Skeletal muscle tissue (tissue), 3 donors: ENCODE measurements at regions not wholly inside any gene's neighbourhood (a gene's known extent, or its start where the extent isn't known, plus 50 kb on each side); places are given as distances from the start of the nearest gene placed in this dataset.
"Not testable (repeated sequence)": the region's sequence is repeated elsewhere in the genome, so short reads cannot be mapped to it uniquely, and the experiment has no call there.

Experiments
- H3K27ac ChIP-seq: one replicate; pipeline ENCODE4 v1.7.0; 2013; ENCODE audit warnings: mild to moderate bottlenecking, low read depth, low read length, inconsistent platforms
- H3K27me3 ChIP-seq, 3 donors: one replicate each; pipeline ENCODE4 v1.7.0; 2013; ENCODE audit warnings: low read length in 3 of 3; ENCODE audit not compliant: control insufficient read depth in 3 of 3, insufficient read depth in 3 of 3
- H3K36me3 ChIP-seq, 3 donors: one replicate each; pipeline ENCODE4 v1.7.0; 2013; ENCODE audit warnings: low read length in 3 of 3; ENCODE audit not compliant: control insufficient read depth in 3 of 3, insufficient read depth in 3 of 3
- H3K4me1 ChIP-seq, 3 donors: one replicate each; pipeline ENCODE4 v1.7.0; 2013; ENCODE audit warnings: low read length in 3 of 3, mild to moderate bottlenecking in 3 of 3; ENCODE audit not compliant: control insufficient read depth in 3 of 3, insufficient read depth in 3 of 3
- H3K4me3 ChIP-seq, 3 donors: one replicate each; pipeline ENCODE4 v1.7.0; 2013; ENCODE audit warnings: low read length in 3 of 3
- H3K9ac ChIP-seq, 3 donors: one replicate each; pipeline ENCODE4 v1.7.0; 2013; ENCODE audit warnings: low read length in 3 of 3, mild to moderate bottlenecking in 3 of 3, moderate library complexity in 2 of 3, low read depth in 1 of 3
- H3K9me3 ChIP-seq, 3 donors: one replicate each; pipeline ENCODE4 v1.7.0; 2013; ENCODE audit warnings: low read length in 3 of 3; ENCODE audit not compliant: control insufficient read depth in 3 of 3
- donor health status: Osteomylitis.

DNA sequence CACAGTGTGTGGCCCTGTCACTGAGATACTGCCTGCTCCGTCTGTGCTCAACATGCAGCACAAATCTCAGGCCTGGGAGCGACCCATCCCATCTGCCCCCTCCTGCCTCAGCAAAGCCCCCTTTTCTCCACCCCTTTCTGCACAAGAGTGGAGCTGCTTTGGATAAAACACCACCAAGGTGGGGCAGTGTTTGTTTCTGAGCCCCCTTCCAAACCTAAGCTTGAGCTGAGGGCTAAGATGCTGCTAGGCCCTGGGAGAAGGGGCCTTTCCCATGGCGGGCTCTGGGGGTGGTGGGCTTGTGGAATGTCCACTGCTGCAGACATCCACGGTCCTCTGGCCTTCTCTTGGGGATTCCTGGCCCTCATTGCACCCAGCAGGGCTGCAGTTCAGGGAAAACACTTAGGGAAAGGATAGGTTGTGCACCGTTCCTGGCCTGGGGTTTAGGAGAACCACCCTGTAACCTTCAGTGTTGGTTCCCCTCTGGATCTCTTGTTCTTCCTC is 594.1 kb downstream of the TBC1D22A start:
- H3K4me3 ChIP-seq: no peak overlapping the region
- H3K27me3 ChIP-seq: peaks cover 0 to 34% (median 6%) of the 10 kb centered on the region in 3 donors
- no peaks in the 10 kb centered on the region for H3K4me1 ChIP-seq

GRCh38 chr22:47355776-47356510 is 593.5 kb downstream of the TBC1D22A start:
- H3K36me3 ChIP-seq: no peaks in the 10 kb centered on the region
- H3K9me3 ChIP-seq: no peaks in the 10 kb centered on the region
- H3K9ac ChIP-seq: no peak overlapping the region
- H3K4me1 ChIP-seq: no peaks in the 10 kb centered on the region
- H3K4me3 ChIP-seq: no peak overlapping the region
- peaks cover 0 to 34% (median 6%) of the 10 kb centered on the region in 3 donors for H3K27me3 ChIP-seq
- no peak overlapping the region for H3K27ac ChIP-seq

More for the DNA sequence above, 594.1 kb downstream of the TBC1D22A start:
- H3K9me3 ChIP-seq: peaks cover 0 to 3% (median 0%) of the 10 kb centered on the region in 3 donors
- H3K9ac ChIP-seq: no peak overlapping the region
- no peak overlapping the region for H3K27ac ChIP-seq
- no peaks in the 10 kb centered on the region for H3K36me3 ChIP-seq

GRCh38 chr22:47355388-47355725 is 592.9 kb downstream of the TBC1D22A start:
- Histone ChIP-seq H3K36me3 (no peaks in the 10 kb centered on the region), H3K27ac (no peak overlapping the region), H3K27me3 (peaks cover 0 to 34% (median 6%) of the 10 kb centered on the region in 3 donors), H3K9ac (no peak overlapping the region), H3K4me3 (no peak overlapping the region), H3K9me3 (no peaks in the 10 kb centered on the region), H3K4me1 (no peaks in the 10 kb centered on the region)

GRCh38 chr22:47354668-47355387 is 592.4 kb downstream of the TBC1D22A start:
- Histone ChIP-seq H3K4me3 (no peak overlapping the region), H3K36me3 (no peaks in the 10 kb centered on the region), H3K27me3 (peaks cover 0 to 34% (median 6%) of the 10 kb centered on the region in 3 donors), H3K9ac (no peak overlapping the region), H3K4me1 (no peaks in the 10 kb centered on the region), H3K9me3 (no peaks in the 10 kb centered on the region), H3K27ac (no peak overlapping the region)

DNA sequence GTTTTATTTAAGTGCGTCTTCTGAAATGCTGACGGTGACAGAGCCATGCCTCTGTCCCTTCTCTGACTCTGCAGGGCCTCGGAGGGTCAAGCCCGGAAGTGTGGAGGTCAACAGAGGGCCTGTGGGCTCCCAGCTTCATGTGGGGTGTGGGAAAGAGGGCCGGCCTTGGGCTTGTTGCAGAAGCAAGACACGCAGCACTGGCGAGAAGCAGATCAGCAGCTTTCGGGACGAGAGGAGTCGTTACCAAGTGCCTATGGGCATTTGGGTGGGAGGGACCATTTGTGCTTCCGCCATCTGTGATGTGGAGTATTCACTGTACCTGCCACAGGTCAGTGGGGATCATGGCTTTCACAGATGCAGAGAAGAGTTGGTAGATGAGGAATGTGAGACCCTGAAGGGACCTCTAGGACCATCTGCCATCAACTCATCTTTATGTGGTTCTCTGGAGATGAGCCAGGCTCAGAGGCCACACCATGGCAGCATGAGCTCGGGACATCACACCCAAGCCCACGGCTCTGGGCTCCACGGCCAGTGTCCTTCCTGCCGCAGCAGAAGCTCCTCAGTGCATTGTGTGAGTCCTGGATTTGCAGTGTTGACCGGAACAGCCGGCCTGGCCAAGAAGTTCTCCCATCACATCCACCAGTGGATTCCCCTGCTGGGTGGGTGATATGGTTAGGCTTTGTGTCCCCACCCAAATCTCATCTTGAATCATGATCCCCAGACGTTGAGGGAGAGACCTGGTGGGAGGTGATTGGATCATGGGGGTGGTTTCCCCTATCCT is 590.7 kb downstream of the TBC1D22A start:
- Histone ChIP-seq H3K4me3 (no peak overlapping the region), H3K36me3 (no peaks in the 10 kb centered on the region), H3K27me3 (peaks cover 0 to 34% (median 6%) of the 10 kb centered on the region in 3 donors), H3K9me3 (no peaks in the 10 kb centered on the region), H3K9ac (no peak overlapping the region), H3K4me1 (no peaks in the 10 kb centered on the region), H3K27ac (no peak overlapping the region)

DNA sequence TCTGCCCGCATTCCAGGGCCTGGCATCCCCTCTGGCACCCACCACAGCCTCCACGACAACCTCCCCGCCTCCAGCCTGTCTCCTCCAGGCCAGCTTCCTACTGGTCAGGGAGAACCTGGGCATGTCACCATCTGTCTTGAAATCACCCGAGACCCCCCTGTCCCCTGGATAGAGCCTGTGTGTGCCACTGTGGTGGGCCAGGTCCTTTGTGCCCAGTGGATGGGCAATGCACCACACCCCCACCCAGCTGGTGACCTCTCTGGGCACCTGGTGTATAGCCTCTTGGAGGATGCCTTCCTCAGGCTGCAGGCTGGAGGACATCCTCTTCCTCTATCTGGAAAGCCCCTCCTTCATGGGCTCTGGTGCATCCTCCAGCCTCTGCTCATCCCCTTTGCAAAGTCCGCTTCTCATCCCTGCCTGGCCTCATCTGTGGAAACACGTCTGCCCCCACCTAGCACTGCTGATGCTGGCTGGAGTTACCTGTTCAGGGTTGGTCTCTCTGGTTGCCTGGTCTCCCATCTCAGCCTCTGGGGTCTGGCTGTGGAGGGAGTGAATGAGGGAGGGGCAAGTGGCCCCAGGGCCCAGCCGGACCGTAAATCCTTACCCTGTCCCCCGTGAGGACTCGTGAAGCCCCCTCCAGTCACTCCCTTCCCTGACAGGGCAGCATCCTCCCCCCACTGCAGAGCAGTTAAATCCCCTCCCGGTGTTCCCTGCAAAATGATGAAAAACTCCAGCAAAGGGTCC is 589.6 kb downstream of the TBC1D22A start:
- H3K36me3 ChIP-seq: no peaks in the 10 kb centered on the region
- H3K27me3 ChIP-seq: peaks cover 0 to 25% (median 6%) of the 10 kb centered on the region in 3 donors
- H3K9me3 ChIP-seq: no peaks in the 10 kb centered on the region
- H3K27ac ChIP-seq: no peak overlapping the region
- H3K4me3 ChIP-seq: no peak overlapping the region
- no peak overlapping the region for H3K9ac ChIP-seq
- H3K4me1 ChIP-seq: no peaks in the 10 kb centered on the region

GRCh38 chr22:47346287-47346686 is 583.8 kb downstream of the TBC1D22A start:
- H3K36me3 ChIP-seq, H3K9ac ChIP-seq, H3K4me1 ChIP-seq, H3K9me3 ChIP-seq, H3K27ac ChIP-seq, H3K4me3 ChIP-seq: not testable (repeated sequence)
- peaks cover 0 to 23% (median 3%) of the 10 kb centered on the region in 3 donors for H3K27me3 ChIP-seq

- Histone ChIP-seq H3K9ac (no peak overlapping the region), H3K36me3 (no peaks in the 10 kb centered on the region), H3K9me3 (no peaks in the 10 kb centered on the region), H3K4me1 (no peaks in the 10 kb centered on the region), H3K4me3 (no peak overlapping the region), H3K27me3 (peaks cover 0 to 27% (median 9%) of the 10 kb centered on the region in 3 donors), H3K27ac (no peak overlapping the region)
Observed at GRCh38 chr22:47345025-47345424, 582.6 kb downstream of the TBC1D22A start.

DNA sequence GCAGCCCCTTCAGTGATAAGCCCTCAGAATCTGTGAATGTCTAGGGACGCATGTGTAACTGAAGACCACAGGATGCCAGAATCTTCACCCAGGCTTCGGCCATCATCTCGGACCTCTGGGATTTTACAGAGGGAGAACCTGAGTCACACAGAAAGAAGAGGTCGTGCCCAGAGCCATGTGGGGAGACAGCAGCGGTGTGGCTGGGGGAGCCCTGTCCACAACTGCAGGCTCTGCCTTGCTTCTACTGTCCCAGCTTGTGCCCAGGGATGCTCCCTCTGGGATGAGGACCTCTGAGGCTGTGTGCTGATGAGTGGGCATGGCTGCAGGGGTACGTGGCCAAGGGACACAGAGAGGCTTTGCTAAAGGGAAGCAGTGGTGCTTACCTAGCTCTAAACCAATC is 582.0 kb downstream of the TBC1D22A start:
- no peak overlapping the region for H3K4me3 ChIP-seq
- no peak overlapping the region for H3K27ac ChIP-seq
- H3K36me3 ChIP-seq: no peaks in the 10 kb centered on the region
- peaks cover 0 to 27% (median 9%) of the 10 kb centered on the region in 3 donors for H3K27me3 ChIP-seq
- H3K4me1 ChIP-seq: no peaks in the 10 kb centered on the region
- no peak overlapping the region for H3K9ac ChIP-seq
- peaks cover 0 to 2% (median 0%) of the 10 kb centered on the region in 3 donors for H3K9me3 ChIP-seq
